H1 (cell line): ENCODE measurements at regions not wholly inside any gene's neighbourhood (a gene's known extent, or its start where the extent isn't known, plus 50 kb on each side); places are given as distances from the start of the nearest gene placed in this dataset.

Experiments
- CREB1 ChIP-seq: IDR thresholded peaks from 2 replicates; pipeline ENCODE4 v1.6.1; 2012; ENCODE audit warnings: inconsistent platforms
- POLR2A ChIP-seq, 2 experiments: IDR thresholded peaks; 1 replicate in 1 of 2; 2 replicates in 1 of 2; pipeline ENCODE4 v1.6.1; 2011; ENCODE audit warnings: low read depth in 2 of 2, low read length in 2 of 2, mild to moderate bottlenecking in 2 of 2; ENCODE audit errors: control extremely low read depth in 1 of 2
- TAF7 ChIP-seq: optimal IDR thresholded peaks from 2 replicates; pipeline ENCODE3; 2011; ENCODE audit warnings: low read depth, mild to moderate bottlenecking, inconsistent platforms, low read length, moderate library complexity, borderline replicate concordance
- TF ChIP-seq, protein P1 (sequence below), 3 experiments: IDR thresholded peaks; 1 replicate in 2 of 3; 2 replicates in 1 of 3; pipeline versions ENCODE4 v1.5.1 to v1.6.1; 2011; ENCODE audit warnings: low read length in 3 of 3, mild to moderate bottlenecking in 3 of 3, inconsistent platforms in 2 of 3, low read depth in 1 of 3, moderate library complexity in 1 of 3; ENCODE audit not compliant: insufficient read depth in 1 of 3; ENCODE audit errors: control extremely low read depth in 1 of 3
- TF ChIP-seq, protein P2 (sequence below): IDR thresholded peaks from 2 replicates; pipeline ENCODE4 v1.6.1; 2012; ENCODE audit warnings: low read length, inconsistent platforms

DNA sequence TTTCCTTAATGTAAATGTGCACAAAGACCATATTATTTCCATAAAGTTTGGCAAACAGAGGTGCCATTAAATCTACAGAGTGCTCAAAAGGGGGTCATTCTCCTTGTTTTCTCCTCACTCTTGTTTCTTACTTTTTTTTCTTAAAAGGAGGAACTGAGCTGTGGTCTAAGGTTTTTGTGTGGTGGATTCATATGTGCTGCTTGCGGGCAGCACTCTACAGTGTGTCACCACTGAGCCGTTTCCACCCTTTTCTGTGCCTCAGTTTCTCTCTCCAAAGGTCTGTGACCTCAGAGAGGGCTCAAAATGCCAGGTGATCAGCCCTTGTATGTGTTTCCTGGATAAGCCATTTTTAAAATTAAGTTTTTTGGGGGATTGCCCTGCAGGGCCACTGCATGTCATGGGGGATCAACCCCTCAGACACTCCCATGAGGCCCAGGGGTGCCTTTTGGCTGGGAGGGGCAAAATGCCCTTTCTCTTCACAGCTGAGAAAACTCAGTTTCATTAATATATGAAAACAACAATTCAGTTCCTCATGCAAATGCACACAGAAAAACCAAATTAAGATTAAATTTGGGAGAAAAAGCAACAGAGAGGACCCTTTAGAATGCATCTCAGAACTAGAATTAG lies 56.9 kb upstream of the VOPP1 start:
- TF ChIP-seq, protein P1, sequence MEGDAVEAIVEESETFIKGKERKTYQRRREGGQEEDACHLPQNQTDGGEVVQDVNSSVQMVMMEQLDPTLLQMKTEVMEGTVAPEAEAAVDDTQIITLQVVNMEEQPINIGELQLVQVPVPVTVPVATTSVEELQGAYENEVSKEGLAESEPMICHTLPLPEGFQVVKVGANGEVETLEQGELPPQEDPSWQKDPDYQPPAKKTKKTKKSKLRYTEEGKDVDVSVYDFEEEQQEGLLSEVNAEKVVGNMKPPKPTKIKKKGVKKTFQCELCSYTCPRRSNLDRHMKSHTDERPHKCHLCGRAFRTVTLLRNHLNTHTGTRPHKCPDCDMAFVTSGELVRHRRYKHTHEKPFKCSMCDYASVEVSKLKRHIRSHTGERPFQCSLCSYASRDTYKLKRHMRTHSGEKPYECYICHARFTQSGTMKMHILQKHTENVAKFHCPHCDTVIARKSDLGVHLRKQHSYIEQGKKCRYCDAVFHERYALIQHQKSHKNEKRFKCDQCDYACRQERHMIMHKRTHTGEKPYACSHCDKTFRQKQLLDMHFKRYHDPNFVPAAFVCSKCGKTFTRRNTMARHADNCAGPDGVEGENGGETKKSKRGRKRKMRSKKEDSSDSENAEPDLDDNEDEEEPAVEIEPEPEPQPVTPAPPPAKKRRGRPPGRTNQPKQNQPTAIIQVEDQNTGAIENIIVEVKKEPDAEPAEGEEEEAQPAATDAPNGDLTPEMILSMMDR (IDR thresholded peaks at IDR 0.05; ENCODE audit: control extremely low read depth in 1 of 3, insufficient read depth in 1 of 3, low read depth in 1 of 3, low read length in 3 of 3) = no peak
- TF ChIP-seq CREB1 = no peak
- TF ChIP-seq, protein P2, sequence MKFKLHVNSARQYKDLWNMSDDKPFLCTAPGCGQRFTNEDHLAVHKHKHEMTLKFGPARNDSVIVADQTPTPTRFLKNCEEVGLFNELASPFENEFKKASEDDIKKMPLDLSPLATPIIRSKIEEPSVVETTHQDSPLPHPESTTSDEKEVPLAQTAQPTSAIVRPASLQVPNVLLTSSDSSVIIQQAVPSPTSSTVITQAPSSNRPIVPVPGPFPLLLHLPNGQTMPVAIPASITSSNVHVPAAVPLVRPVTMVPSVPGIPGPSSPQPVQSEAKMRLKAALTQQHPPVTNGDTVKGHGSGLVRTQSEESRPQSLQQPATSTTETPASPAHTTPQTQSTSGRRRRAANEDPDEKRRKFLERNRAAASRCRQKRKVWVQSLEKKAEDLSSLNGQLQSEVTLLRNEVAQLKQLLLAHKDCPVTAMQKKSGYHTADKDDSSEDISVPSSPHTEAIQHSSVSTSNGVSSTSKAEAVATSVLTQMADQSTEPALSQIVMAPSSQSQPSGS = no peak
- TF ChIP-seq TAF7 = no peak
- no peak for TF ChIP-seq POLR2A (IDR thresholded peaks at IDR 0.05; ENCODE audit: control extremely low read depth in 1 of 2, low read depth in 2 of 2, low read length in 2 of 2)
